ENCODE measurements at regions not wholly inside any gene's neighbourhood (a gene's known extent, or its start where the extent isn't known, plus 50 kb on each side); places are given as distances from the start of the nearest gene placed in this dataset.
A peak's percentile ranks its signal among the peaks of the same experiment; 100 is the strongest.
"Not testable (repeated sequence)": the region's sequence is repeated elsewhere in the genome, so short reads cannot be mapped to it uniquely, and the experiment has no call there.

DNA sequence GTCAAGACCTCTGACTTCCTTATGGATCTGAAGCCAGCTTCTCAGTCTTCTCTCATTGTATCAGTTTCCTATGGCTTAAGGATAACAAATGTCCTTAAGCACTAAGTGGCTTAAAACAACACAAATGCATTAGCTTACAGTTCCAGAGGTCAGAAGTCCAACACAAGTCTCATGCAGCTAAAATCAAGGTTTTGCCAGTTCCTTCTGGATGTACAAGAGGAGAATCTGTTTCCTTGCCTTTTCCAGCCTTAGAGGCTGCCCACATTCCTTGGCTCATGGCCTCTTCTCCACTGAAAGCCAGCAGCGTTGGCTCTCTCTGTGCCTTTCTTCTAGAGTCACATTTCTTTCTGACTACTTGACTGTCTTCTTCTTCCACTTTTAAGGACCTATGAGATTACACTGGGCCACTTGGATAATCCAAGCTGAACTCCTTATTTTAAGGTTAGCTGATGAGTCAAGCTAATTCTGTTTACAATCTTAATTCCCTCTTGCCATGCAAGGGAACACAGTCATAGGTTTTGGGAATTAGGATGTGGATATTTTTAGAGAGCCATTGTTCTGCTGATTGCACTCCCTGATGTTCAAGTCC is 179.0 kb downstream of the BCAS1 start:
- DNase-seq (ENCODE audit: low read depth in 2 of 3, low spot score in 1 of 3), result no peak

- DNase-seq (ENCODE audit: low read depth in 2 of 3, low spot score in 1 of 3), result no peak
Observed at GRCh38 chr20:53890443-53891305, 179.7 kb downstream of the BCAS1 start.

DNA sequence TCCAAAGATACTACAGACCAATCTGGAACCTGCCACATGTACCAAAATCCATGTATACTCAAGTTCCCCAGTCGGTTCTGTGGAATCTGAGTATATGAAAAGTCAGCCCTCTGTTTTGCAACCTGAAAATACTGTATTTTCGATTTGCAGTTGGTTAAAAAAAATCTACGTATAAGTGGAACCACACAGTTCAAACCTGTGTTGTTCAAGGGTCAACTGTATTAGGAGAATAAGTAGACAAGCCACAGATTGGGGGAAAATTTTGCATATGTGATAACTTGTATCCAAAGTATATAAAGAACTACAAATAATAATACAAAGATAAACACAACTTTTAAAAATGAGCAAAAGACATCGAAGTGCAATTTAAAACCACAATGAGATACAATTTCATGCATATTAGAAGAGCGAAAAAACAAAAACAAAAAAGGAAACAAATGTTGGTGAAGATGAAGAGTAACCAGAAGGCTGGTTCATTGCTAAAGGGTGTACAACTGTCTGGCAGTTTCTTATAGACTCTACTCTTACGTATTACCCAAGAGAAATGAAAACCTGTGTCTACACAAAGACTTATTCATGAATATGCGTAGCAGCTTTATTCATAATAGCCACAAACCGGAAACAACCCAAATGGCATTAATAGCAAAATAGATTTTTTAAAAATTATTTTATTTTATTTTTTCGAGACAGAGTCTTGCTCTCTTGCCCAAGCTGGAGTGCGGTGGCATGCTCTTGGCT is 180.8 kb downstream of the BCAS1 start:
- no peak for DNase-seq (ENCODE audit: low read depth in 2 of 3, low spot score in 1 of 3)

GRCh38 chr20:53888951-53889350 is 181.4 kb downstream of the BCAS1 start:
- DNase-seq (ENCODE audit: low read depth in 2 of 3, low spot score in 1 of 3), result no peak

GRCh38 chr20:53888510-53888909 is 181.9 kb downstream of the BCAS1 start:
- DNase-seq (ENCODE audit: low read depth in 2 of 3, low spot score in 1 of 3), result no peak

DNA sequence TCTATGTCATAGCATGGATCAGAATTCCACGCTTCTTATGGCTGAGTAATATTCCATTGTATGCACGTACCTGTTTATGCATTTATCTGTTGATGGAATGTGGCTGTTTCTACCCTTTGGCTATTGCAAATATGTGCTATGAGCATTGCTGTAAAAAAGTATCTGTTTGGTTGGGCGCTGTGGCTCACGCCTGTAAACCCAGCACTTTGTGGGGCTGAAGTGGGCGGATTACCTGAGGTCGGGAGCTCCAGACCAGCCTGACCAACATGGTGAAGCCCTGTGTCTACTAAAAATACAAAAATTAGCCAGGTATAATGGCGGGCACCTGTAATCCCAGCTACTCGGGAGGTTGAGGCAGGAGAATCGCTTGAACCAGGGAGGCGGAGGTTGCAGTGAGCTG is 182.4 kb downstream of the BCAS1 start:
- no peak for DNase-seq (ENCODE audit: low read depth in 2 of 3, low spot score in 1 of 3)

DNA sequence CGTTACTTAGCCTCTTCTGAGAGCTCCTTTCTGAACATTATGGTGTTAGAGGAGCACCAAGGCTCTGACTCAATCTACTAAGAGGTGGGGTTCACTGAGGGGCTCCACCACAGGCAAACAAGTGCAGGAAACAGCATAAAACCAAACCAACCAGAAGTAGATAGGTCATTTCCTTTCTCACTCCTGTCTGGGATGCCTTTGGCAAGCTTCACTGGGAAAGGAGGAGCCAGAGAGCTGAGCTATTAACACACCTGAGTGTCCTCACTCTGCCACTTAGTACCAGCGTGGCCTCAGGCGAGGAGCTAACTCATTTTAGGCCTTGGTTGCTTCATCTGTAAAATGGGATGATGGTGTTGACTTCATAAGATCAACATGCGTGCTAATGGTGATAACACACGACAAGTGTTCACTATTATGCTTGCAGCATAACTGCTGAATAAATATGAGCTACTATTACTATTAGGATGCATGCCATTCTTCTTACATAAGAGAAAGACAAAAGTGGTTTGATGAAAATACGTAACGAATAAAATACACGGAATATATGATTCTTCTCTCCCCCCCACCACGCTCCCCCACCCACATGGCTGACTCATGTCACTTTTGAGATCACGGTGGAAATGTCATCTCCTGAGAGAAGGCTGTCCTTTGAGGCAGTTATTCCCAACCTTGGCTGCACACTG is 185.4 kb downstream of the BCAS1 start:
- peak in 2 of 3 donors; percentile 38 to 54 for DNase-seq (ENCODE audit: low read depth in 2 of 3, low spot score in 1 of 3)

DNA sequence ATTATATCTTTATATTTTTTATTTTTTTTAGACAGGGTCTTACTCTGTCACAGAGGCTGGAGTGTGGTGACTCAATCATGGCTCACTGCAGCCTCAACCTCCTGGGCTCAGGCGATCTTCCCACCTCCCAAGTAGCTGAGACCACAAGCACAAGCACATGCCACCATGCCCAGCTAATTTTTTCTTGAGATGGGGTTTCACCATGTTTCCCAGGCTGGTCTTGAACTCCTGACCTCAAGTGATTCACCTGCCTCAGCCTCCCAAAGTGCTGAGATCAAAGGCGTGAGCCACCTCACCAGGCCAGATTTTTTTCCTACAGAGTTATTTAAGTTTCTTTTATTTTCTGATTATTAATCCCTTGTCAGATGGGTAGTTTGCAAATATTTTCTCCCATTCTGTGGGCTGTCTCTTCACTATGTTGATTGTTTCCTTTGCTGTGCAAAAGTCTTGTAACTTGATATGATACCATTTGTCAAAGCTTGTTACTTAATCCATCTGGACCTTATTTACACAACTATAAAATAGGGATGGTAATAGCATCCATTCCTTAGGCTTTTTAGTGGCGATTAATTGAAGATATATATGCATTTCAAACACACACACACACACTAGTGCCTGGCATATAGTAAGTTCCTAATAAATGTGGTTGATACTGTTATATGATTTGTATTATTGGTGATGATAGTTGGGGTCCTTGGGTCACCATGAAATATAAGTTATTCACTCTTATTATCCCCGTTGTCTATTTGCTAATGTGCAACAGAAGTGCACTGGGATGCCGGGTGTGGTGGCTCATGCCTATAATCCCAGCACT is 187.1 kb downstream of the BCAS1 start:
- peak in 1 of 3 donors; percentile 21 for DNase-seq (ENCODE audit: low read depth in 2 of 3, low spot score in 1 of 3)

- DNase-seq (ENCODE audit: low read depth in 2 of 3, low spot score in 1 of 3), result not testable (repeated sequence)
Observed at GRCh38 chr20:53882438-53882986, 187.9 kb downstream of the BCAS1 start.

DNA sequence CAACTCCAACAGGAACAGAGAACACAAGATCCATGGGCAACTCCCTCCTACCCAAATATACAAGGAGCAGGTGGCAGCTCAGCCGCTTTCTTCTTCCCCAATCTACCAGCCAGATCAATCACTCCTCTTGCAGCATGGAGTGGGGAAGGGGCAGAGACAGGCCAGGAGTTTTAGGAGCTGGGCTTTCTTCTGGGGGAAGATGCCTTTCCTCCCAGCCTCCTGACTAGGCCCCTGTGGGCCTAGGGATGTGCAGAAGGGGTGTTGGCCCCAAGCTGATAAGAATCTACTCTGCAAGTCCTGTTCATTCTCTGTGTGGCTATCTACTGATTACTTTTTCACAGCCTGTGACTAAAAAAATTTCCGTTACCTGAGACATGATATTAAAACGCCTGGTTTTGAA is 189.0 kb downstream of the BCAS1 start:
- no peak for DNase-seq (ENCODE audit: low read depth in 2 of 3, low spot score in 1 of 3)

DNA sequence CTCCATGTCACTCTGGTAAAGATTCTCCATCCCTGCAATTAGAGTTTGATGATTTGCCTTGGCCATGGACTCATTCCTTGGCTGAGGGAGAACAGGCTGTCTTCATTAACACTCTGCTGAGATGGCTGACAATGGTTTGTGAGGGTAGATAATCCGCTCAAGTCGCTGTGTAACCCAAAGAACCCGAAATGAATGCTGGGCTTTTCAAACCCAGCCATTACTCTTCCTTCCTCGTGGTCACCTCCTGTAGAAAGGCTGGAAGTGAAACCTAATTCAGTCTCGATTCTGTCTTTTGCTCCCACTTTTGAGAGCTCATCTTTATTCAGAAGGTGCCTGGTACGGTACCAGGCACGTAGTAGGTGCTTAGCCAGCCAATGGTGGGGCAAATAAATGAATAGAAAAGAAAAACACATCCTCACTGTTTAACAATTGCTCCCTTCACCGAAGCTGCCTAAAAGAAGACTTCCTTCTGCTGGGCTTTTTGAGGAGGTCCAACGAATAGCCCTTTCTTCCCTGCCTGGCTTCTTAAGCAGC is 190.2 kb downstream of the BCAS1 start:
- DNase-seq (ENCODE audit: low read depth in 2 of 3, low spot score in 1 of 3), result no peak

GRCh38 chr20:53879048-53879684 is 191.2 kb downstream of the BCAS1 start:
- no peak for DNase-seq (ENCODE audit: low read depth in 2 of 3, low spot score in 1 of 3)

GRCh38 chr20:53878262-53879047 is 191.9 kb downstream of the BCAS1 start:
- no peak for DNase-seq (ENCODE audit: low read depth in 2 of 3, low spot score in 1 of 3)

DNA sequence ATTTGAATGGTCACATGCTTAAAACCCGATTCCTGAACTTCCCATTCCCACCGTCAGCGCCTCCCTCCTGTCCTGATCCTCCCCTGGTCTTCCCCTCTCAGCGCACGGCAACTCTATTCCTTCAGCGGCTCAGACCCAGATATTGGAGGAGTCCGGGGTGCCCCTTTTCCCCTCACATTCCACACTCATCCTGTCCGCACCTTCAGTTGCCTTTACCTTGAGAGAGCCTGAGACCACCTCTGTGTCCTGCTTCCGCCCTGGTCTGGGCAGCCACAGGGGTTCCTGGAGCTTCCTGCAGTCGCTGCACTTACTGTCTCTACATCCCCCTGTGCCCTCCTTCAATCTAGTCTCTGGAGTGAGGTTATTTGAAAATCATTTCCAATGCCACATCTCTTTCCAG is 193.4 kb downstream of the BCAS1 start:
- DNase-seq (ENCODE audit: low read depth in 2 of 3, low spot score in 1 of 3), result no peak

GRCh38 chr20:53876470-53876869 is 193.9 kb downstream of the BCAS1 start:
- no peak for DNase-seq (ENCODE audit: low read depth in 2 of 3, low spot score in 1 of 3)

DNA sequence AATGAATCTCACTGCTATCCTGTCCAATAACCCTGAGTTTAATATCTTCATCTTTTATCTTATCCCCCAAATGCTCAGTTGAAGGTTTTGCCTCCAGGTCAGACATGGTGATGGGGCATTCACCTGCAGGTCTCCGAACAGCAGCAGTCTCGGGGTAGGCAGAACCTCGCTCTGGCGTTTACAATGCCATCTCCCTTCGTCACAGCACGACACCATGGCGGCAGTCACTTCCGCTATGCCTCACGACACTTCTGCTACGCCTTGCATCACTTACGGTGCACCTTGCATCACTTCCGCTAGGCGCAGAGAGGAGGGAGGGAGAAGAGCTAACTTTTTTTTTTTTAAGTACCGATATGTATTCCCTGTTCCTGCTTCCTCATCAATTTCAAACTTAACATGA is 194.9 kb downstream of the BCAS1 start:
- DNase-seq (ENCODE audit: low read depth in 2 of 3, low spot score in 1 of 3), result no peak

GRCh38 chr20:53874706-53875105 is 195.7 kb downstream of the BCAS1 start:
- no peak for DNase-seq (ENCODE audit: low read depth in 2 of 3, low spot score in 1 of 3)

- no peak for DNase-seq (ENCODE audit: low read depth in 2 of 3, low spot score in 1 of 3)
Observed at GRCh38 chr20:53874104-53874503, 196.3 kb downstream of the BCAS1 start.

- DNase-seq (ENCODE audit: low read depth in 2 of 3, low spot score in 1 of 3), result no peak
Observed at GRCh38 chr20:53873230-53873604, 197.2 kb downstream of the BCAS1 start.
